B cell (primary cell): ENCODE measurements at regions not wholly inside any gene's neighbourhood (a gene's known extent, or its start where the extent isn't known, plus 50 kb on each side); places are given as distances from the start of the nearest gene placed in this dataset.

Experiments
- ATAC-seq: fragments of 200-7000 bp; cut with Tn5 transposase; one replicate; pipeline ENCODE4 v1.10.0; 2021; ENCODE audit warnings: low read depth, mild to moderate bottlenecking, moderate number of reproducible peaks, moderate library complexity
- CTCF ChIA-PET: fragments of 350-600 bp; sonication (Branson Sonifier 250); formaldehyde crosslinking; loops from one replicate; lab custom pipeline; 2021; ENCODE audit warnings: antibody characterized with exemption, inconsistent platforms; lab: Charles Lee
- POLR2A ChIA-PET: fragments of 350-600 bp; sonication (Branson Sonifier 250); formaldehyde crosslinking; loops from one replicate; lab custom pipeline; 2021; ENCODE audit warnings: antibody characterized with exemption; lab: Charles Lee
- DNase-seq: peaks from one replicate; pipeline ENCODE4 v3.0.0; 2013
- H2AFZ ChIP-seq: 2 replicates; pipeline ENCODE4 v1.6.1; 2012; ENCODE audit warnings: mild to moderate bottlenecking, low read depth, low read length; ENCODE audit not compliant: insufficient read depth, poor library complexity, severe bottlenecking
- H3K27ac ChIP-seq, 2 donors: 1 replicate in 1 of 2; 2 replicates in 1 of 2; pipeline ENCODE4 v1.5.1; 2012 to 2013; ENCODE audit warnings: low read length in 2 of 2, mild to moderate bottlenecking in 2 of 2, moderate library complexity in 1 of 2
- H3K27me3 ChIP-seq, 4 experiments: fragments of 200-600 bp in 1 of 4; sonication (generic) in 1 of 4; replicated peaks in 1 of 4; 1 replicate in 2 of 4; 2 replicates in 2 of 4; pipeline versions ENCODE4 v1.6.1 to v1.7.0; 2013 to 2016; ENCODE audit warnings: low read length in 3 of 4, mild to moderate bottlenecking in 2 of 4, mixed read lengths in 1 of 4, moderate library complexity in 1 of 4; ENCODE audit not compliant: insufficient read depth in 4 of 4, control insufficient read depth in 3 of 4; ENCODE audit errors: control extremely low read depth in 1 of 4
- H3K36me3 ChIP-seq, 2 experiments: replicated peaks in 1 of 2; 1 replicate in 1 of 2; 2 replicates in 1 of 2; pipeline versions ENCODE4 v1.6.1 to v1.7.1; 2013; ENCODE audit warnings: low read length in 1 of 2; ENCODE audit not compliant: insufficient read depth in 2 of 2, control insufficient read depth in 1 of 2; ENCODE audit errors: control extremely low read depth in 1 of 2, extremely low read depth in 1 of 2
- H3K4me1 ChIP-seq, 2 donors: fragments of 200-600 bp in 1 of 2; sonication (generic) in 1 of 2; 1 replicate in 1 of 2; 2 replicates in 1 of 2; pipeline versions ENCODE4 v1.5.1 to v1.6.1; 2013 to 2017; ENCODE audit warnings: low read length in 2 of 2; ENCODE audit not compliant: control insufficient read depth in 2 of 2, insufficient read depth in 2 of 2
- H3K4me2 ChIP-seq: replicated peaks from 2 replicates; pipeline ENCODE3; 2012; ENCODE audit warnings: mild to moderate bottlenecking, low read depth, low read length; ENCODE audit not compliant: poor library complexity, severe bottlenecking
- H3K4me3 ChIP-seq, 5 experiments: fragments of 200-600 bp in 1 of 5; sonication (generic) in 1 of 5; 1 replicate in 3 of 5; 2 replicates in 2 of 5; pipeline versions ENCODE4 v1.5.1 to v1.7.0; 2011 to 2016; ENCODE audit warnings: low read length in 4 of 5, mild to moderate bottlenecking in 4 of 5, low read depth in 2 of 5, control low read depth in 1 of 5, moderate library complexity in 1 of 5; ENCODE audit not compliant: insufficient read depth in 1 of 5; ENCODE audit errors: control extremely low read depth in 1 of 5, extremely low read depth in 1 of 5
- H3K79me2 ChIP-seq: fragments of 200-600 bp; sonication (generic); one replicate; pipeline ENCODE4 v1.6.0; 2016; ENCODE audit warnings: low read length; ENCODE audit not compliant: control insufficient read depth, insufficient read depth
- H3K9ac ChIP-seq: fragments of 200-600 bp; sonication (generic); 2 replicates; pipeline ENCODE4 v1.6.1; 2017; ENCODE audit warnings: mild to moderate bottlenecking, low read length, moderate library complexity
- H3K9me3 ChIP-seq, 3 donors: one replicate each; pipeline versions ENCODE4 v1.6.1 to v1.7.1; 2013; ENCODE audit warnings: low read length in 2 of 3; ENCODE audit not compliant: control insufficient read depth in 2 of 3, insufficient read depth in 1 of 3; ENCODE audit errors: control extremely low read depth in 1 of 3
- H4K20me1 ChIP-seq: 2 replicates; pipeline ENCODE4 v1.6.0; 2012; ENCODE audit warnings: mild to moderate bottlenecking, low read length; ENCODE audit not compliant: insufficient read depth, control insufficient read depth, poor library complexity, severe bottlenecking
- H3K27ac Mint-ChIP-seq: one replicate; pipeline ENCODE4 v1.8.0; 2021; ENCODE audit warnings: mixed read lengths
- H3K27me3 Mint-ChIP-seq: one replicate; pipeline ENCODE4 v1.8.0; 2021; ENCODE audit warnings: mixed read lengths
- H3K4me1 Mint-ChIP-seq: one replicate; pipeline ENCODE4 v1.8.0; 2021; ENCODE audit warnings: mixed read lengths
- H3K4me3 Mint-ChIP-seq: one replicate; pipeline ENCODE4 v1.8.0; 2021; ENCODE audit warnings: mixed read lengths
- H3K9me3 Mint-ChIP-seq: one replicate; pipeline ENCODE4 v1.8.0; 2022; ENCODE audit warnings: mixed read lengths; ENCODE audit not compliant: insufficient read depth
- EZH2 ChIP-seq: IDR thresholded peaks from 2 replicates; pipeline ENCODE4 v1.6.1; 2012; ENCODE audit warnings: borderline replicate concordance, low read depth, mild to moderate bottlenecking, moderate library complexity, low read length; ENCODE audit not compliant: insufficient read depth, poor library complexity, severe bottlenecking
- WGBS: methylation state at CpG from one replicate; pipeline ENCODE4 v1.1.5; 2013; ENCODE audit warnings: missing lambda C conversion rate; ENCODE audit not compliant: insufficient coverage; 5-methylcytosine and 5-hydroxymethylcytosine counted together
- intact Hi-C: fragments of 100-400 bp; cut with micrococcal nuclease; formaldehyde crosslinking; loops from one replicate; pipeline ENCODE4 v1.10.0; 2022
- TF ChIP-seq, protein P1 (sequence below): fragments of 200-600 bp; IDR thresholded peaks from one replicate; pipeline ENCODE4 v1.8.0; 2022; ENCODE audit warnings: antibody characterized with exemption, mild to moderate bottlenecking

DNA sequence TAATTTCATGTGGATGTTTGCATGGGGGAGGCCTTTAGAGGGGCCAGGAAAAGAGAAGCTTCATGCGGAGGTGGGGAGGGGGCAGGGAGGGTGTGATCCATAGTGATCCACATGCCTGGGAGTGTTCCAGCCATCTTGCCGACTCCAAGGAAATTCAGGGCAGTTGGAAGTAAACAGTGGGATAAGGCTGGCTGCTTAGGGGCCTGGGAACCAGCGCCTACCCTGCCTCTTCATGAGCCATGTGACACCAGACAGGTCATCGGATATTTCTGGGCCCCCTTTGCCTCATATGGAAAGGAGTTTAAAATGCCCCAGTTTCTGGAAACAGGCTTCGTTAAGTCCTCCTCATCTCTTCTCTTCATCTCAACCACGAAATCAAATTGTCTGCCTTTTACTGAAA is 983.2 kb downstream of the BCL11B start:
- no peak overlapping the region for H3K9ac ChIP-seq
- peaks cover 10% of the 10 kb centered on the region for H3K9me3 Mint-ChIP-seq
- H4K20me1 ChIP-seq = no peaks in the 10 kb centered on the region
- peaks cover 0 to 20% (median 4%) of the 10 kb centered on the region in 3 donors for H3K9me3 ChIP-seq
- CTCF ChIA-PET = no interaction called here
- no peak overlapping the region for H3K4me3 ChIP-seq
- H3K4me1 Mint-ChIP-seq = no peaks in the 10 kb centered on the region
- no peak overlapping the region for H2AFZ ChIP-seq
- H3K4me3 Mint-ChIP-seq = no peak overlapping the region
- no peak overlapping the region for H3K27ac Mint-ChIP-seq
- no peaks in the 10 kb centered on the region for H3K27me3 ChIP-seq
- TF ChIP-seq EZH2 = no peak
- TF ChIP-seq, protein P1, sequence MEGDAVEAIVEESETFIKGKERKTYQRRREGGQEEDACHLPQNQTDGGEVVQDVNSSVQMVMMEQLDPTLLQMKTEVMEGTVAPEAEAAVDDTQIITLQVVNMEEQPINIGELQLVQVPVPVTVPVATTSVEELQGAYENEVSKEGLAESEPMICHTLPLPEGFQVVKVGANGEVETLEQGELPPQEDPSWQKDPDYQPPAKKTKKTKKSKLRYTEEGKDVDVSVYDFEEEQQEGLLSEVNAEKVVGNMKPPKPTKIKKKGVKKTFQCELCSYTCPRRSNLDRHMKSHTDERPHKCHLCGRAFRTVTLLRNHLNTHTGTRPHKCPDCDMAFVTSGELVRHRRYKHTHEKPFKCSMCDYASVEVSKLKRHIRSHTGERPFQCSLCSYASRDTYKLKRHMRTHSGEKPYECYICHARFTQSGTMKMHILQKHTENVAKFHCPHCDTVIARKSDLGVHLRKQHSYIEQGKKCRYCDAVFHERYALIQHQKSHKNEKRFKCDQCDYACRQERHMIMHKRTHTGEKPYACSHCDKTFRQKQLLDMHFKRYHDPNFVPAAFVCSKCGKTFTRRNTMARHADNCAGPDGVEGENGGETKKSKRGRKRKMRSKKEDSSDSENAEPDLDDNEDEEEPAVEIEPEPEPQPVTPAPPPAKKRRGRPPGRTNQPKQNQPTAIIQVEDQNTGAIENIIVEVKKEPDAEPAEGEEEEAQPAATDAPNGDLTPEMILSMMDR = no peak
- H3K4me1 ChIP-seq = no peaks in the 10 kb centered on the region
- intact Hi-C loops = no loop called here
- POLR2A ChIA-PET = no interaction called here
- H3K27ac ChIP-seq = no peak overlapping the region
- H3K36me3 ChIP-seq = no peaks in the 10 kb centered on the region
- DNase-seq (no peak), ATAC-seq (no peak)
- H3K79me2 ChIP-seq = no peaks in the 10 kb centered on the region
- 93% methylated on average over 3 of the region's 6 CpGs for WGBS
- no peaks in the 10 kb centered on the region for H3K27me3 Mint-ChIP-seq
- no peak overlapping the region for H3K4me2 ChIP-seq

DNA sequence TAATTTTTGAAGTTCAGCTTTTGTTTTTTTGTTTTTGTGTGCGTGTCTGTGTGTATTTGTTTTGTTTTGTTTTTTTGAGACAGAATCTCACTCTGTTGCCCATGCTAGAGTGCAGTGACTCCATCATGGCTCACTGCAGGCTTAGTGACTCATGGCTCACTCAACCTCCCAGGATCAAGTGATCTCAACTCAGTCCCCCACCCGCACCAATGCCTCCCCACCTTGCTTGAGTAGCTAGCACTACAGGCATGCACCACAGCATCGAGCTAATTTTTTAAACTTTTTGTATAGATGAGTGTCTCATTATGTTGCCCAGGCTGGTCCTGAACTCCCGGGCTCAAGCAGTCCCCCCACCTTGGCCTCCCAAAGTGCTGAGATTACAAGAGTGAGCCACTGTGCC is 981.4 kb downstream of the BCL11B start:
- DNase-seq (no peak), ATAC-seq (no peak)
- Histone ChIP-seq H3K9me3 (peaks cover 0 to 29% (median 4%) of the 10 kb centered on the region in 3 donors), H2AFZ (no peak overlapping the region), H3K79me2 (no peaks in the 10 kb centered on the region), H3K4me3 (no peak overlapping the region), H3K9ac (no peak overlapping the region), H3K27ac (no peak overlapping the region), H3K36me3 (no peaks in the 10 kb centered on the region), H4K20me1 (no peaks in the 10 kb centered on the region), H3K27me3 (no peaks in the 10 kb centered on the region), H3K4me1 (no peaks in the 10 kb centered on the region), H3K4me2 (no peak overlapping the region)
- intact Hi-C loops = no loop called here
- no peak overlapping the region for H3K4me3 Mint-ChIP-seq
- CTCF ChIA-PET = no interaction called here
- POLR2A ChIA-PET = no interaction called here
- no peak overlapping the region for H3K27ac Mint-ChIP-seq
- H3K9me3 Mint-ChIP-seq = peaks cover 10% of the 10 kb centered on the region
- H3K4me1 Mint-ChIP-seq = no peaks in the 10 kb centered on the region
- TF ChIP-seq EZH2 = no peak
- TF ChIP-seq, protein P1 = no peak
- no peaks in the 10 kb centered on the region for H3K27me3 Mint-ChIP-seq
- WGBS = 55% methylated on average over 2 of the region's 4 CpGs
